CD8-positive, alpha-beta memory T cell (primary cell): ENCODE measurements at regions not wholly inside any gene's neighbourhood (a gene's known extent, or its start where the extent isn't known, plus 50 kb on each side); places are given as distances from the start of the nearest gene placed in this dataset.
"Not testable (repeated sequence)": the region's sequence is repeated elsewhere in the genome, so short reads cannot be mapped to it uniquely, and the experiment has no call there.

Experiments
- CTCF ChIA-PET: fragments of 350-600 bp; sonication (Branson Sonifier 250); formaldehyde crosslinking; loops from one replicate; lab custom pipeline; 2021; ENCODE audit warnings: antibody characterized with exemption; lab: Charles Lee
- POLR2A ChIA-PET: fragments of 350-600 bp; sonication (Branson Sonifier 250); formaldehyde crosslinking; loops from one replicate; lab custom pipeline; 2021; ENCODE audit warnings: antibody characterized with exemption; lab: Charles Lee
- DNase-seq, 5 donors: peaks; one replicate each; pipeline versions ENCODE4 v3.0.0 to v3.0.0-alpha.2; 2020 to 2022; ENCODE audit warnings: mixed read lengths in 1 of 5
- H3K27ac ChIP-seq: one replicate; pipeline ENCODE4 v1.7.0; 2013; ENCODE audit warnings: low read depth, mild to moderate bottlenecking, low read length, moderate library complexity
- H3K27me3 ChIP-seq: 2 replicates; pipeline ENCODE4 v1.7.0; 2013; ENCODE audit warnings: low read length, mild to moderate bottlenecking; ENCODE audit not compliant: insufficient read depth, poor library complexity, severe bottlenecking
- H3K36me3 ChIP-seq: 2 replicates; pipeline ENCODE4 v1.7.0; 2013; ENCODE audit warnings: mild to moderate bottlenecking, low read length, moderate library complexity; ENCODE audit not compliant: insufficient read depth
- H3K4me1 ChIP-seq: 2 replicates; pipeline ENCODE4 v1.7.0; 2013; ENCODE audit warnings: mild to moderate bottlenecking, low read length, moderate library complexity; ENCODE audit not compliant: insufficient read depth
- H3K4me3 ChIP-seq: 2 replicates; pipeline ENCODE4 v1.7.0; 2013; ENCODE audit warnings: mild to moderate bottlenecking, low read length
- H3K9me3 ChIP-seq: 2 replicates; pipeline ENCODE4 v1.7.0; 2013; ENCODE audit warnings: mild to moderate bottlenecking, low read length
- H3K27ac Mint-ChIP-seq, 8 donors: one replicate each; pipeline ENCODE4 v1.8.0; 2020 to 2021; ENCODE audit warnings: mixed read lengths in 8 of 8, mild to moderate bottlenecking in 6 of 8, inconsistent platforms in 3 of 8, moderate library complexity in 3 of 8
- H3K27me3 Mint-ChIP-seq, 2 donors: one replicate each; pipeline ENCODE4 v1.8.0; 2020 to 2021; ENCODE audit warnings: mixed read lengths in 2 of 2, mild to moderate bottlenecking in 1 of 2, moderate library complexity in 1 of 2
- H3K36me3 Mint-ChIP-seq, 3 donors: one replicate each; pipeline ENCODE4 v1.8.0; 2020 to 2021; ENCODE audit warnings: mixed read lengths in 3 of 3, inconsistent platforms in 1 of 3, mild to moderate bottlenecking in 1 of 3
- H3K4me1 Mint-ChIP-seq, 3 donors: one replicate each; pipeline ENCODE4 v1.8.0; 2020 to 2021; ENCODE audit warnings: mixed read lengths in 3 of 3, inconsistent platforms in 1 of 3, mild to moderate bottlenecking in 1 of 3
- H3K4me3 Mint-ChIP-seq, 7 donors: one replicate each; pipeline ENCODE4 v1.8.0; 2020 to 2021; ENCODE audit warnings: mixed read lengths in 7 of 7, mild to moderate bottlenecking in 6 of 7, moderate library complexity in 4 of 7, inconsistent platforms in 2 of 7
- H3K9me3 Mint-ChIP-seq, 5 donors: one replicate each; pipeline ENCODE4 v1.8.0; 2020 to 2022; ENCODE audit warnings: mixed read lengths in 5 of 5, mild to moderate bottlenecking in 3 of 5, moderate library complexity in 2 of 5, inconsistent platforms in 1 of 5

GRCh38 chr1:215028954-215029353, 53.6 kb upstream of the KCNK2 start:
- Histone ChIP-seq H3K4me3 (no peak overlapping the region), H3K27ac (no peak overlapping the region), H3K36me3 (no peaks in the 10 kb centered on the region), H3K4me1 (no peaks in the 10 kb centered on the region), H3K9me3 (no peaks in the 10 kb centered on the region), H3K27me3 (no peaks in the 10 kb centered on the region)
- no peak for DNase-seq
- peaks cover 2 to 16% (median 2%) of the 10 kb centered on the region in 5 donors for H3K9me3 Mint-ChIP-seq
- no peak overlapping the region for H3K27ac Mint-ChIP-seq
- no peaks in the 10 kb centered on the region for H3K36me3 Mint-ChIP-seq
- H3K4me1 Mint-ChIP-seq = no peaks in the 10 kb centered on the region
- H3K27me3 Mint-ChIP-seq = no peaks in the 10 kb centered on the region
- H3K4me3 Mint-ChIP-seq = no peak overlapping the region
- ChIA-PET CTCF (no interaction called here), POLR2A (no interaction called here)

- H3K4me3 ChIP-seq, H3K27ac Mint-ChIP-seq, POLR2A ChIA-PET, H3K27me3 ChIP-seq, CTCF ChIA-PET, H3K27me3 Mint-ChIP-seq, DNase-seq, H3K4me3 Mint-ChIP-seq, H3K36me3 Mint-ChIP-seq, H3K9me3 ChIP-seq, H3K27ac ChIP-seq, H3K36me3 ChIP-seq, H3K4me1 Mint-ChIP-seq, H3K4me1 ChIP-seq: not testable (repeated sequence)
- peaks cover 0 to 16% (median 6%) of the 10 kb centered on the region in 5 donors for H3K9me3 Mint-ChIP-seq
These were observed 52.0 kb upstream of the KCNK2 start for GRCh38 chr1:215030581-215030980.

GRCh38 chr1:215031392-215031791, 51.1 kb upstream of the KCNK2 start:
- H3K4me3 Mint-ChIP-seq = no peak overlapping the region
- H3K27me3 Mint-ChIP-seq = no peaks in the 10 kb centered on the region
- Histone ChIP-seq H3K4me3 (no peak overlapping the region), H3K36me3 (no peaks in the 10 kb centered on the region), H3K27me3 (no peaks in the 10 kb centered on the region), H3K4me1 (no peaks in the 10 kb centered on the region), H3K27ac (no peak overlapping the region), H3K9me3 (no peaks in the 10 kb centered on the region)
- H3K36me3 Mint-ChIP-seq = no peaks in the 10 kb centered on the region
- H3K27ac Mint-ChIP-seq = no peak overlapping the region
- DNase-seq = no peak
- POLR2A ChIA-PET = no interaction called here
- CTCF ChIA-PET = no interaction called here
- H3K9me3 Mint-ChIP-seq = peaks cover 0 to 20% (median 6%) of the 10 kb centered on the region in 5 donors
- no peaks in the 10 kb centered on the region for H3K4me1 Mint-ChIP-seq
